Endothelial cell of umbilical vein (primary cell): ENCODE measurements at regions not wholly inside any gene's neighbourhood (a gene's known extent, or its start where the extent isn't known, plus 50 kb on each side); places are given as distances from the start of the nearest gene placed in this dataset.

Source experiments
- BruUV-seq: library from RNA; stranded (reverse); fragments of 400-500 nt; replicated peaks from 2 replicates; lab custom pipeline; 2021; lab: Mats Ljungman, UMichigan
- CTCF ChIA-PET: fragments of 300-600, 350-600 bp; sonication (Branson Sonifier 250); formaldehyde crosslinking; loops from one replicate; lab custom pipeline; 2021; ENCODE audit warnings: antibody characterized with exemption, inconsistent platforms; lab: Charles Lee
- POLR2A ChIA-PET: fragments of 300-600, 350-600 bp; sonication (Branson Sonifier 250); formaldehyde crosslinking; loops from one replicate; lab custom pipeline; 2021; ENCODE audit warnings: antibody characterized with exemption, inconsistent platforms; lab: Charles Lee
- DNase-seq: peaks from one replicate; pipeline ENCODE4 v3.0.0-alpha.2; 2011; ENCODE audit warnings: low read depth, low spot score
- FAIRE-seq: peaks from 2 replicates; lab custom pipeline; 2011; peaks lifted over from hg19 to GRCh38; lab: Jason Lieb, UNC
- H2AFZ ChIP-seq: 2 replicates; pipeline ENCODE4 v1.6.0; 2012; ENCODE audit warnings: low read depth, low read length, control low read depth, inconsistent platforms
- H3K27ac ChIP-seq: 2 replicates; pipeline ENCODE4 v1.5.1; 2011; ENCODE audit warnings: low read depth, mild to moderate bottlenecking, control low read depth, low read length, moderate library complexity; ENCODE audit not compliant: insufficient read depth
- H3K27me3 ChIP-seq, 2 experiments: 2 replicates each; pipeline versions ENCODE4 v1.6.0 to v1.6.1; 2011; ENCODE audit warnings: low read length in 2 of 2, mixed read lengths in 1 of 2; ENCODE audit not compliant: control insufficient read depth in 2 of 2, insufficient read depth in 2 of 2
- H3K36me3 ChIP-seq, 2 experiments: 2 replicates in 1 of 2; 3 replicates in 1 of 2; pipeline ENCODE4 v1.5.1; 2011; ENCODE audit warnings: low read length in 2 of 2, mild to moderate bottlenecking in 1 of 2, moderate library complexity in 1 of 2; ENCODE audit not compliant: control insufficient read depth in 2 of 2, insufficient read depth in 2 of 2; ENCODE audit errors: extremely low read depth in 1 of 2
- H3K4me1 ChIP-seq: 3 replicates; pipeline ENCODE4 v1.5.1; 2011; ENCODE audit warnings: mild to moderate bottlenecking, low read length; ENCODE audit not compliant: control insufficient read depth, insufficient read depth; ENCODE audit errors: extremely low read depth
- H3K4me2 ChIP-seq: 2 replicates; pipeline ENCODE4 v1.6.1; 2011; ENCODE audit warnings: low read length, control low read depth, mixed read lengths; ENCODE audit not compliant: insufficient read depth
- H3K4me3 ChIP-seq, 3 experiments: fragments of 200-600 bp in 1 of 3; sonication (generic), shearing (Covaris generic) in 1 of 3; replicated peaks in 1 of 3; 2 replicates each; pipeline ENCODE4 v1.5.1; 2011 to 2016; ENCODE audit warnings: control low read depth in 3 of 3, low read length in 3 of 3, mild to moderate bottlenecking in 2 of 3, inconsistent platforms in 1 of 3, low read depth in 1 of 3, moderate library complexity in 1 of 3; ENCODE audit not compliant: insufficient read depth in 1 of 3
- H3K79me2 ChIP-seq: 2 replicates; pipeline ENCODE4 v1.6.0; 2012; ENCODE audit warnings: low read length, inconsistent platforms; ENCODE audit not compliant: control insufficient read depth, insufficient read depth
- H3K9ac ChIP-seq: replicated peaks from 2 replicates; pipeline ENCODE3; 2011; ENCODE audit warnings: low read length, control low read depth; ENCODE audit not compliant: insufficient read depth; ENCODE audit errors: extremely low read depth
- H3K9me1 ChIP-seq: replicated peaks from 3 replicates; pipeline ENCODE4 v1.6.0; 2011; ENCODE audit warnings: mild to moderate bottlenecking, low read length; ENCODE audit not compliant: control insufficient read depth, insufficient read depth; ENCODE audit errors: extremely low read depth
- H3K9me3 ChIP-seq: replicated peaks from 2 replicates; pipeline ENCODE4 v1.5.1; 2012; ENCODE audit warnings: low read length, inconsistent platforms; ENCODE audit not compliant: control insufficient read depth, insufficient read depth
- H4K20me1 ChIP-seq: replicated peaks from 2 replicates; pipeline ENCODE3; 2011; ENCODE audit warnings: mild to moderate bottlenecking, low read length; ENCODE audit not compliant: control insufficient read depth, insufficient read depth; ENCODE audit errors: extremely low read depth
- CTCF ChIP-seq, 2 donors: IDR thresholded peaks; 1 replicate in 1 of 2; 2 replicates in 1 of 2; pipeline ENCODE4 v1.5.1; 2011; ENCODE audit warnings: low read length in 2 of 2, mild to moderate bottlenecking in 2 of 2, moderate library complexity in 2 of 2, control low read depth in 1 of 2, inconsistent platforms in 1 of 2, low read depth in 1 of 2; ENCODE audit not compliant: insufficient read depth in 1 of 2; ENCODE audit errors: extremely low read depth in 1 of 2
- EZH2 ChIP-seq: IDR thresholded peaks from 2 replicates; pipeline ENCODE4 v1.6.1; 2012; ENCODE audit warnings: borderline replicate concordance, low read depth, mild to moderate bottlenecking, moderate library complexity, low read length, inconsistent platforms; ENCODE audit not compliant: severe bottlenecking
- FOS ChIP-seq: IDR thresholded peaks from 2 replicates; pipeline ENCODE4 v1.6.1; 2011; ENCODE audit warnings: mild to moderate bottlenecking, low read length, moderate library complexity, borderline replicate concordance; ENCODE audit not compliant: insufficient read depth
- GATA2 ChIP-seq: IDR thresholded peaks from 2 replicates; pipeline ENCODE4 v1.7.0; 2011; ENCODE audit warnings: low read depth, mild to moderate bottlenecking, moderate library complexity, mixed read lengths, low read length; ENCODE audit not compliant: insufficient read length, insufficient read depth
- JUN ChIP-seq: IDR thresholded peaks from 2 replicates; pipeline ENCODE4 v1.6.1; 2011; ENCODE audit warnings: borderline replicate concordance, low read depth; ENCODE audit not compliant: insufficient read length, insufficient read depth
- MAX ChIP-seq: IDR thresholded peaks from 2 replicates; pipeline ENCODE4 v1.6.1; 2011; ENCODE audit not compliant: insufficient read depth, insufficient read length
- MYC ChIP-seq: IDR thresholded peaks from one replicate; pipeline ENCODE4 v1.6.1; 2011; ENCODE audit warnings: mild to moderate bottlenecking, low read depth, low read length
- POLR2A ChIP-seq: IDR thresholded peaks from 2 replicates; pipeline ENCODE4 v1.6.1; 2012; ENCODE audit warnings: low read depth, mild to moderate bottlenecking, control low read depth, low read length
- POLR2AphosphoS5 ChIP-seq: IDR thresholded peaks from 2 replicates; pipeline ENCODE4 v1.6.1; 2012; ENCODE audit warnings: low read depth, mild to moderate bottlenecking, control low read depth, low read length, moderate library complexity; ENCODE audit not compliant: insufficient read depth
- dilution Hi-C: fragments of 300-500 bp; cut with MboI; formaldehyde crosslinking; loops from one replicate; pipeline ENCODE4 v1.15.0; 2019; ENCODE audit warnings: low sequenced_read_pairs; ENCODE audit not compliant: extremely low pct_ligation_motif_present
- intact Hi-C: fragments of 100-400 bp; cut with micrococcal nuclease; formaldehyde crosslinking; loops from one replicate; pipeline ENCODE4 v1.10.0; 2022

DNA sequence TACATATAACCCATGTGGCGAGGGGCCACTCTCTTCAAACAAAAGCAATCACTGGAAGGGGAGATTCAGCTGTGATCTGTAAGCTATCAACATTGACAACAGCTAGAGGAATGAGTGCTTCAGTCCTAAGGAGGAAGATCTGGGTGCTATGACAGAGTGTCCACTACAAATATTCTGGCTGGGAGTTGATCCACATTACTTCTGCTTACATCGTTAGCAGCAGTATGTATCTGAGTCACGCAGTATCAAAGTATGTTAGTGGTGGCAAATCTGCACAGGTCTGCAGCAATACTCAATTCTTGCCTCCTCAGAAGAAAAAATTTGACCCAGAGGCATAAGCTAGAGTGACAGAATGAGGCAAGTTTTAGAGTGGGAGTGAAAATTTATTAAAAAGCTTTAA, 267.0 kb downstream of the PTH2R start:
- Histone ChIP-seq H3K4me1 (no peaks in the 10 kb centered on the region), H3K4me2 (no peak overlapping the region), H3K9me1 (no peaks in the 10 kb centered on the region), H3K27ac (no peak overlapping the region), H3K9me3 (peaks cover 2% of the 10 kb centered on the region), H2AFZ (no peak overlapping the region), H3K27me3 (no peaks in the 10 kb centered on the region), H3K79me2 (no peaks in the 10 kb centered on the region), H3K4me3 (no peak overlapping the region), H3K36me3 (no peaks in the 10 kb centered on the region), H3K9ac (no peak overlapping the region), H4K20me1 (no peaks in the 10 kb centered on the region)
- dilution Hi-C loops = no loop called here
- no peak for DNase-seq
- FAIRE-seq = no peak
- intact Hi-C loops = no loop called here
- ChIA-PET CTCF (no interaction called here), POLR2A (no interaction called here)
- no TSS peak for BruUV-seq
- TF ChIP-seq MAX = no peak
- no peak for TF ChIP-seq MYC
- no peak for TF ChIP-seq EZH2
- TF ChIP-seq POLR2A = no peak
- TF ChIP-seq JUN = no peak
- no peak for TF ChIP-seq GATA2
- no peak for TF ChIP-seq POLR2AphosphoS5
- no peak for TF ChIP-seq CTCF (IDR thresholded peaks at IDR 0.05; ENCODE audit: extremely low read depth in 1 of 2, insufficient read depth in 1 of 2, low read depth in 1 of 2, low read length in 2 of 2)
- no peak for TF ChIP-seq FOS
